AG09319 (cell line): ENCODE measurements at regions not wholly inside any gene's neighbourhood (a gene's known extent, or its start where the extent isn't known, plus 50 kb on each side); places are given as distances from the start of the nearest gene placed in this dataset.
"Not testable (repeated sequence)": the region's sequence is repeated elsewhere in the genome, so short reads cannot be mapped to it uniquely, and the experiment has no call there.

ENCODE experiments used
- DNase-seq: peaks from one replicate; pipeline ENCODE4 v3.0.0-alpha.2; 2010; ENCODE audit warnings: low read depth; ENCODE audit errors: extremely low read depth
- CTCF ChIP-seq: IDR thresholded peaks from 2 replicates; pipeline ENCODE4 v1.5.1; 2011; ENCODE audit warnings: low read depth, mild to moderate bottlenecking, inconsistent platforms, low read length, moderate library complexity

- no peak for DNase-seq
- TF ChIP-seq CTCF = no peak
Measured at GRCh38 chr21:28181730-28182129, 810.9 kb downstream of the LTN1 start.

- no peak for TF ChIP-seq CTCF
Measured at GRCh38 chr21:28179136-28179535, 813.5 kb downstream of the LTN1 start.

GRCh38 chr21:28177124-28177523, 815.6 kb downstream of the LTN1 start:
- no peak for DNase-seq
- TF ChIP-seq CTCF = no peak

More at GRCh38 chr21:28179136-28179535, 813.5 kb downstream of the LTN1 start:
- no peak for DNase-seq

- no peak for TF ChIP-seq CTCF
- no peak for DNase-seq
Measured at GRCh38 chr21:28174701-28175100, 818.0 kb downstream of the LTN1 start.

- DNase-seq = no peak
- no peak for TF ChIP-seq CTCF
Measured at GRCh38 chr21:28174006-28174405, 818.7 kb downstream of the LTN1 start.

GRCh38 chr21:28172376-28172775, 820.3 kb downstream of the LTN1 start:
- no peak for DNase-seq
- TF ChIP-seq CTCF = no peak

- no peak for DNase-seq
- no peak for TF ChIP-seq CTCF
Measured at GRCh38 chr21:28167366-28167765, 825.3 kb downstream of the LTN1 start.

GRCh38 chr21:28164519-28164918, 828.2 kb downstream of the LTN1 start:
- DNase-seq = not testable (repeated sequence)

- DNase-seq = not testable (repeated sequence)
Measured at GRCh38 chr21:28162052-28162451, 830.6 kb downstream of the LTN1 start.
